DND-41 (cell line): ENCODE measurements at regions not wholly inside any gene's neighbourhood (a gene's known extent, or its start where the extent isn't known, plus 50 kb on each side); places are given as distances from the start of the nearest gene placed in this dataset.

Experiments used
- ATAC-seq: fragments of 200-7000 bp; cut with Tn5 transposase; 3 replicates; pipeline ENCODE4 v1.9.1; 2021; ENCODE audit warnings: low read depth; ENCODE audit not compliant: insufficient read depth
- DNase-seq: peaks from one replicate; pipeline ENCODE4 v3.0.0-alpha.2; 2020
- H2AFZ ChIP-seq: 2 replicates; pipeline ENCODE4 v1.6.0; 2012; ENCODE audit warnings: low read depth, low read length
- H3K27ac ChIP-seq: 2 replicates; pipeline ENCODE4 v1.5.1; 2012; ENCODE audit warnings: low read length, inconsistent platforms
- H3K27me3 ChIP-seq: fragments of 200-600 bp; sonication (generic); 2 replicates; pipeline ENCODE4 v1.6.0; 2012; ENCODE audit warnings: low read length, mild to moderate bottlenecking, inconsistent platforms; ENCODE audit not compliant: insufficient read depth, poor library complexity
- H3K36me3 ChIP-seq: 2 replicates; pipeline ENCODE4 v1.5.1; 2012; ENCODE audit warnings: low read length, inconsistent platforms; ENCODE audit not compliant: insufficient read depth
- H3K4me1 ChIP-seq: 2 replicates; pipeline ENCODE4 v1.5.1; 2012; ENCODE audit warnings: mild to moderate bottlenecking, low read length; ENCODE audit not compliant: insufficient read depth
- H3K4me2 ChIP-seq: 2 replicates; pipeline ENCODE4 v1.6.0; 2012; ENCODE audit warnings: mild to moderate bottlenecking, moderate library complexity, low read length, inconsistent platforms; ENCODE audit not compliant: insufficient read depth
- H3K4me3 ChIP-seq, 2 experiments: fragments of 200-600 bp in 1 of 2; shearing (Covaris generic) in 1 of 2; 2 replicates each; pipeline ENCODE4 v1.5.1; 2012 to 2016; ENCODE audit warnings: inconsistent platforms in 2 of 2, low read length in 2 of 2, mild to moderate bottlenecking in 2 of 2, low read depth in 1 of 2, moderate library complexity in 1 of 2
- H3K79me2 ChIP-seq: 2 replicates; pipeline ENCODE4 v1.6.0; 2012; ENCODE audit warnings: low read length, inconsistent platforms; ENCODE audit not compliant: insufficient read depth
- H3K9ac ChIP-seq: 2 replicates; pipeline ENCODE4 v1.6.0; 2012; ENCODE audit warnings: low read depth, mild to moderate bottlenecking, inconsistent platforms, low read length, moderate library complexity
- H3K9me3 ChIP-seq: 2 replicates; pipeline ENCODE4 v1.5.1; 2012; ENCODE audit warnings: low read length, moderate library complexity, mild to moderate bottlenecking, inconsistent platforms; ENCODE audit not compliant: insufficient read depth, severe bottlenecking
- H4K20me1 ChIP-seq: 2 replicates; pipeline ENCODE4 v1.6.0; 2012; ENCODE audit warnings: low read length; ENCODE audit not compliant: insufficient read depth
- EZH2 ChIP-seq: IDR thresholded peaks from 3 replicates; pipeline ENCODE4 v1.6.1; 2012; ENCODE audit warnings: borderline replicate concordance, low read depth, mild to moderate bottlenecking, moderate library complexity, low read length, inconsistent platforms; ENCODE audit not compliant: severe bottlenecking
- TF ChIP-seq, protein P1 (sequence below): IDR thresholded peaks from 2 replicates; pipeline ENCODE4 v1.5.1; 2012; ENCODE audit warnings: borderline replicate concordance, low read length, moderate library complexity, mild to moderate bottlenecking; ENCODE audit not compliant: poor library complexity, severe bottlenecking; ENCODE audit errors: extremely low read depth

DNA sequence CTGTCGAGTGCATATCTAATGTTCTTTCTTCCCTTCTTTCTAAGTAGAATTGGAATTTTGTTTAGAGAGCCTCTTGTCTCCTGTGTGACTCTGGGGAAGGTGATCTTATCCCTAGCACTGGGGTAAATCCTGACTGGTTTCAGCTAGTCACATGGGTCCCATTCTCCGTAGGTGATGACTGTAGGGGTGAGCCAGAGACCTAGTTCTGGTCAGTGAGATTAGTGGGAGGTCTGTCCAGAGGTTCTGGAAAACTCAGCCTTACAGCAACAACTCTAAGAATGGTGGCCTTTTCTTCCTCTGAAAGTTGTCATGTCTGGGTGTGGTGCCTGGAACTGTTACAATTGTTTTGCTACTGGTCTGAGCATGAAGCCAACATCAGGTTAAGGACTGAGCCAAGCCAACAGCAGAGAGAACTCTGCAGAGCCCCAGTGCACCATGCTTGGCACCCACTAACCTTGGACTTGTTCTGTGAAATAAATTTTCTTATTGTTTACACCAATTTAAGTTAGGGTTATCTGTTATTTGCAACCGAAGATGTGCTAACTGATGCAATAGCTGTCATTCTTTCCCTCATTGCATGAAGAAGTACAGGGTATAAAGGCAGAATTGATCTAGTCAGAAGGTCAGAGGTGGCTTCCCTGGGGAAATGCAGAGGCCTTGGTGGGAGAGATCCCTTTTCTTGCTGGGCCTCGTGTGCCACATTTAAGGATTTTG, 56.8 kb upstream of the TULP4 start:
- Histone ChIP-seq H3K4me3 (no peak overlapping the region), H3K27me3 (no peaks in the 10 kb centered on the region), H2AFZ (no peak overlapping the region), H4K20me1 (peaks cover 46% of the 10 kb centered on the region), H3K36me3 (0 out of 2 replicates have a peak, but pooled peaks cover 5% of the 10 kb centered on the region), H3K4me1 (no peaks in the 10 kb centered on the region), H3K9ac (no peak overlapping the region), H3K27ac (no peak overlapping the region), H3K4me2 (no peak overlapping the region), H3K79me2 (peaks cover 87% of the 10 kb centered on the region), H3K9me3 (no peaks in the 10 kb centered on the region)
- TF ChIP-seq, protein P1, sequence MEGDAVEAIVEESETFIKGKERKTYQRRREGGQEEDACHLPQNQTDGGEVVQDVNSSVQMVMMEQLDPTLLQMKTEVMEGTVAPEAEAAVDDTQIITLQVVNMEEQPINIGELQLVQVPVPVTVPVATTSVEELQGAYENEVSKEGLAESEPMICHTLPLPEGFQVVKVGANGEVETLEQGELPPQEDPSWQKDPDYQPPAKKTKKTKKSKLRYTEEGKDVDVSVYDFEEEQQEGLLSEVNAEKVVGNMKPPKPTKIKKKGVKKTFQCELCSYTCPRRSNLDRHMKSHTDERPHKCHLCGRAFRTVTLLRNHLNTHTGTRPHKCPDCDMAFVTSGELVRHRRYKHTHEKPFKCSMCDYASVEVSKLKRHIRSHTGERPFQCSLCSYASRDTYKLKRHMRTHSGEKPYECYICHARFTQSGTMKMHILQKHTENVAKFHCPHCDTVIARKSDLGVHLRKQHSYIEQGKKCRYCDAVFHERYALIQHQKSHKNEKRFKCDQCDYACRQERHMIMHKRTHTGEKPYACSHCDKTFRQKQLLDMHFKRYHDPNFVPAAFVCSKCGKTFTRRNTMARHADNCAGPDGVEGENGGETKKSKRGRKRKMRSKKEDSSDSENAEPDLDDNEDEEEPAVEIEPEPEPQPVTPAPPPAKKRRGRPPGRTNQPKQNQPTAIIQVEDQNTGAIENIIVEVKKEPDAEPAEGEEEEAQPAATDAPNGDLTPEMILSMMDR: no peak
- no peak for TF ChIP-seq EZH2
- DNase-seq (no peak), ATAC-seq (no peak)

- TF ChIP-seq, protein P1: no peak
- no peak for TF ChIP-seq EZH2
- H2AFZ ChIP-seq: no peak overlapping the region
- H3K9ac ChIP-seq: no peak overlapping the region
- no peaks in the 10 kb centered on the region for H3K4me1 ChIP-seq
- H3K79me2 ChIP-seq: peaks cover 83% of the 10 kb centered on the region
- no peak overlapping the region for H3K4me3 ChIP-seq
- H3K4me2 ChIP-seq: no peak overlapping the region
- peaks cover 46% of the 10 kb centered on the region for H4K20me1 ChIP-seq
- DNase-seq (no peak), ATAC-seq (no peak; the same call in 2 of the 3 replicates)
- no peak overlapping the region for H3K27ac ChIP-seq
- no peaks in the 10 kb centered on the region for H3K27me3 ChIP-seq
- H3K9me3 ChIP-seq: no peaks in the 10 kb centered on the region
- H3K36me3 ChIP-seq: no peaks in the 10 kb centered on the region
Measured at GRCh38 chr6:158255989-158256601, 56.2 kb upstream of the TULP4 start.

GRCh38 chr6:158256746-158257424, 55.4 kb upstream of the TULP4 start:
- H3K4me2 ChIP-seq: no peak overlapping the region
- ATAC-seq: no peak
- H3K9me3 ChIP-seq: no peaks in the 10 kb centered on the region
- no peaks in the 10 kb centered on the region for H3K36me3 ChIP-seq
- H4K20me1 ChIP-seq: peaks cover 43% of the 10 kb centered on the region
- no peak overlapping the region for H2AFZ ChIP-seq
- H3K9ac ChIP-seq: no peak overlapping the region
- no peak overlapping the region for H3K27ac ChIP-seq
- H3K4me3 ChIP-seq: no peak overlapping the region
- no peak for DNase-seq
- TF ChIP-seq, protein P1: no peak
- TF ChIP-seq EZH2: no peak
- H3K4me1 ChIP-seq: no peaks in the 10 kb centered on the region
- no peaks in the 10 kb centered on the region for H3K27me3 ChIP-seq
- peaks cover 84% of the 10 kb centered on the region for H3K79me2 ChIP-seq
